ENCODE measurements at regions not wholly inside any gene's neighbourhood (a gene's known extent, or its start where the extent isn't known, plus 50 kb on each side); places are given as distances from the start of the nearest gene placed in this dataset.

- H2BK20ac ChIP-seq (ENCODE audit: low read depth, low read length, poor library complexity, severe bottlenecking) = no peak overlapping the region
- no peak overlapping the region for H3K4ac ChIP-seq (ENCODE audit: low read depth, low read length)
- no peak overlapping the region for H2AFZ ChIP-seq (ENCODE audit: low read length)
- H3K36me3 Mint-ChIP-seq (ENCODE audit: insufficient read depth in 1 of 3, low read depth in 3 of 3) = no peaks in the 10 kb centered on the region
- no peak overlapping the region for H2BK120ac ChIP-seq (ENCODE audit: low read depth, low read length, poor library complexity, severe bottlenecking)
- H2BK5ac ChIP-seq (ENCODE audit: insufficient read length, low read length) = no peak overlapping the region
- H4K20me1 ChIP-seq (ENCODE audit: control insufficient read depth, insufficient read depth, insufficient read length) = no peaks in the 10 kb centered on the region
- WGBS (ENCODE audit: extremely low coverage, insufficient read length, low lambda C conversion rate) = 100% methylated on average over 1 of the region's 2 CpGs
- H3K27me3 Mint-ChIP-seq (ENCODE audit: low read depth) = no peaks in the 10 kb centered on the region
- no peaks in the 10 kb centered on the region for H3K79me1 ChIP-seq (ENCODE audit: insufficient read depth, low read depth, low read length, poor library complexity, severe bottlenecking)
- no peak overlapping the region for H4K5ac ChIP-seq (ENCODE audit: insufficient read length, low read depth, low read length)
- H3K23ac ChIP-seq (ENCODE audit: insufficient read length, low read depth, low read length) = no peak overlapping the region
- H3K23me2 ChIP-seq (ENCODE audit: insufficient read length, low read depth, low read length, poor library complexity, severe bottlenecking) = no peaks in the 10 kb centered on the region
- no peak overlapping the region for H3K4me2 ChIP-seq (ENCODE audit: insufficient read depth, insufficient read length, low read length)
- no peak overlapping the region for H2BK15ac ChIP-seq (ENCODE audit: low read depth, low read length)
- H3K27me3 ChIP-seq (ENCODE audit: insufficient read depth, low read length) = no peaks in the 10 kb centered on the region
- no peak overlapping the region for H4K91ac ChIP-seq (ENCODE audit: insufficient read length, low read depth, low read length)
- H3T11ph ChIP-seq (ENCODE audit: low read length) = no peak overlapping the region
- H3K9ac ChIP-seq (ENCODE audit: extremely low read depth, insufficient read length, low read length) = no peak overlapping the region
- no peaks in the 10 kb centered on the region for H3K79me2 ChIP-seq (ENCODE audit: insufficient read depth, low read length)
- H2AK5ac ChIP-seq (ENCODE audit: insufficient read length, low read length) = no peak overlapping the region
- H3K14ac ChIP-seq (ENCODE audit: insufficient read depth, low read length) = no peak overlapping the region
- no peak overlapping the region for H4K8ac ChIP-seq (replicated peaks; ENCODE audit: insufficient read length, low read depth, low read length)
- H3K27ac ChIP-seq (ENCODE audit: insufficient read length, low read depth, low read length) = no peak overlapping the region
- no peak overlapping the region for H3K56ac ChIP-seq (ENCODE audit: insufficient read length, low read depth, low read length)
- no peak overlapping the region for H2BK12ac ChIP-seq (ENCODE audit: insufficient read length, low read depth, low read length)
- no peak for TF ChIP-seq CTCF (conservative IDR thresholded peaks at IDR 0.05)
- H3K9me3 ChIP-seq (ENCODE audit: control insufficient read depth, low read depth, low read length) = no peaks in the 10 kb centered on the region
- H3K18ac ChIP-seq (ENCODE audit: insufficient read length, low read depth, low read length) = no peak overlapping the region
- no peak for DNase-seq
- H3K4me1 Mint-ChIP-seq = no peaks in the 10 kb centered on the region
- H3K4me1 ChIP-seq (ENCODE audit: insufficient read depth, low read length) = no peaks in the 10 kb centered on the region
- H3K9me3 Mint-ChIP-seq = peaks cover 0 to 2% of the 10 kb centered on the region in 2 experiments; a peak in 3 of 5 replicates
- H3K27ac Mint-ChIP-seq = no peak overlapping the region
- H3K4me3 Mint-ChIP-seq = no peak overlapping the region
These were observed 543.7 kb downstream of the ARAP2 start for GRCh38 chr4:35700663-35701062.

Data from H9 (cell line).